ENCODE measurements at regions not wholly inside any gene's neighbourhood (a gene's known extent, or its start where the extent isn't known, plus 50 kb on each side); places are given as distances from the start of the nearest gene placed in this dataset.

GRCh38 chrY:15500536-15500935 lies 976.2 kb downstream of the NLGN4Y start:
- H3K4me1 ChIP-seq (ENCODE audit: control insufficient read depth in 3 of 3, insufficient read depth in 2 of 3, low read depth in 1 of 3, low read length in 2 of 3) = no peaks in the 10 kb centered on the region
- no peak overlapping the region for H3K27ac ChIP-seq (ENCODE audit: low read depth in 1 of 3, low read length in 2 of 3)
- H3K27me3 ChIP-seq (ENCODE audit: control insufficient read depth in 3 of 3, insufficient read depth in 3 of 3, low read length in 3 of 3) = no peaks in the 10 kb centered on the region
- 81 to 87% methylated on average over 4 of the region's 4 CpGs; no CpG with 5 or more reads in 1 of the 3 donors for WGBS, 3 donors
- H3K4me3 ChIP-seq (ENCODE audit: low read depth in 1 of 3, low read length in 3 of 3) = no peak overlapping the region
- no peaks in the 10 kb centered on the region for H3K9me3 ChIP-seq (ENCODE audit: control insufficient read depth in 2 of 2, insufficient read depth in 1 of 2, low read depth in 1 of 2, low read length in 1 of 2)
- DNase-seq (no peak), FAIRE-seq (no peak)
- no peaks in the 10 kb centered on the region for H3K36me3 ChIP-seq (ENCODE audit: control insufficient read depth in 3 of 3, insufficient read depth in 2 of 3, low read depth in 1 of 3, low read length in 3 of 3)

- no peaks in the 10 kb centered on the region for H3K27me3 ChIP-seq (ENCODE audit: control insufficient read depth in 3 of 3, insufficient read depth in 3 of 3, low read length in 3 of 3)
- no peak overlapping the region for H3K4me3 ChIP-seq (ENCODE audit: low read depth in 1 of 3, low read length in 3 of 3)
- FAIRE-seq = no peak
- H3K27ac ChIP-seq (ENCODE audit: low read depth in 1 of 3, low read length in 2 of 3) = no peak overlapping the region
- no peaks in the 10 kb centered on the region for H3K4me1 ChIP-seq (ENCODE audit: control insufficient read depth in 3 of 3, insufficient read depth in 2 of 3, low read depth in 1 of 3, low read length in 2 of 3)
- 88 to 91% methylated on average over 2 of the region's 2 CpGs; no CpG with 5 or more reads in 1 of the 3 donors for WGBS, 3 donors
- H3K9me3 ChIP-seq (ENCODE audit: control insufficient read depth in 2 of 2, insufficient read depth in 1 of 2, low read depth in 1 of 2, low read length in 1 of 2) = no peaks in the 10 kb centered on the region
- no peak for DNase-seq
- no peaks in the 10 kb centered on the region for H3K36me3 ChIP-seq (ENCODE audit: control insufficient read depth in 3 of 3, insufficient read depth in 2 of 3, low read depth in 1 of 3, low read length in 3 of 3)
Observed at GRCh38 chrY:15501181-15501580, 976.9 kb downstream of the NLGN4Y start.

GRCh38 chrY:15510288-15510687 lies 986.0 kb downstream of the NLGN4Y start:
- WGBS, 3 donors = 62 to 69% methylated on average over 2 of the region's 2 CpGs; no CpG with 5 or more reads in 1 of the 3 donors
- no peaks in the 10 kb centered on the region for H3K9me3 ChIP-seq (ENCODE audit: control insufficient read depth in 2 of 2, insufficient read depth in 1 of 2, low read depth in 1 of 2, low read length in 1 of 2)
- no peak overlapping the region for H3K27ac ChIP-seq (ENCODE audit: low read depth in 1 of 3, low read length in 2 of 3)
- no peaks in the 10 kb centered on the region for H3K27me3 ChIP-seq (ENCODE audit: control insufficient read depth in 3 of 3, insufficient read depth in 3 of 3, low read length in 3 of 3)
- DNase-seq = no peak
- no peaks in the 10 kb centered on the region for H3K4me1 ChIP-seq (ENCODE audit: control insufficient read depth in 3 of 3, insufficient read depth in 2 of 3, low read depth in 1 of 3, low read length in 2 of 3)
- no peak for FAIRE-seq
- H3K4me3 ChIP-seq (ENCODE audit: low read depth in 1 of 3, low read length in 3 of 3) = no peak overlapping the region
- no peaks in the 10 kb centered on the region for H3K36me3 ChIP-seq (ENCODE audit: control insufficient read depth in 3 of 3, insufficient read depth in 2 of 3, low read depth in 1 of 3, low read length in 3 of 3)

- Histone ChIP-seq H3K36me3 (ENCODE audit: control insufficient read depth in 3 of 3, insufficient read depth in 2 of 3, low read depth in 1 of 3, low read length in 3 of 3) (no peaks in the 10 kb centered on the region), H3K27me3 (ENCODE audit: control insufficient read depth in 3 of 3, insufficient read depth in 3 of 3, low read length in 3 of 3) (no peaks in the 10 kb centered on the region), H3K27ac (ENCODE audit: low read depth in 1 of 3, low read length in 2 of 3) (no peak overlapping the region), H3K4me1 (ENCODE audit: control insufficient read depth in 3 of 3, insufficient read depth in 2 of 3, low read depth in 1 of 3, low read length in 2 of 3) (no peaks in the 10 kb centered on the region), H3K9me3 (ENCODE audit: control insufficient read depth in 2 of 2, insufficient read depth in 1 of 2, low read depth in 1 of 2, low read length in 1 of 2) (no peaks in the 10 kb centered on the region), H3K4me3 (ENCODE audit: low read depth in 1 of 3, low read length in 3 of 3) (no peak overlapping the region)
- FAIRE-seq = no peak
- 61 to 75% methylated on average over 5 of the region's 5 CpGs; no CpG with 5 or more reads in 1 of the 3 donors for WGBS, 3 donors
- DNase-seq = no peak
Observed at GRCh38 chrY:15510984-15511650, 986.8 kb downstream of the NLGN4Y start.

GRCh38 chrY:15535131-15535530 lies 1010.8 kb downstream of the NLGN4Y start:
- no peaks in the 10 kb centered on the region for H3K27me3 ChIP-seq (ENCODE audit: control insufficient read depth in 3 of 3, insufficient read depth in 3 of 3, low read length in 3 of 3)
- no peak overlapping the region for H3K27ac ChIP-seq (ENCODE audit: low read depth in 1 of 3, low read length in 2 of 3)
- no peak overlapping the region for H3K4me3 ChIP-seq (ENCODE audit: low read depth in 1 of 3, low read length in 3 of 3)
- DNase-seq (no peak), FAIRE-seq (no peak)
- H3K9me3 ChIP-seq (ENCODE audit: control insufficient read depth in 2 of 2, insufficient read depth in 1 of 2, low read depth in 1 of 2, low read length in 1 of 2) = peaks cover 0 to 2% of the 10 kb centered on the region in 2 donors
- 74 to 90% methylated on average over 5 of the region's 5 CpGs; no CpG with 5 or more reads in 1 of the 3 donors for WGBS, 3 donors
- H3K36me3 ChIP-seq (ENCODE audit: control insufficient read depth in 3 of 3, insufficient read depth in 2 of 3, low read depth in 1 of 3, low read length in 3 of 3) = no peaks in the 10 kb centered on the region
- H3K4me1 ChIP-seq (ENCODE audit: control insufficient read depth in 3 of 3, insufficient read depth in 2 of 3, low read depth in 1 of 3, low read length in 2 of 3) = no peaks in the 10 kb centered on the region

GRCh38 chrY:15535784-15536511 lies 1011.6 kb downstream of the NLGN4Y start:
- no peak overlapping the region for H3K27ac ChIP-seq (ENCODE audit: low read depth in 1 of 3, low read length in 2 of 3)
- no peak overlapping the region for H3K4me3 ChIP-seq (ENCODE audit: low read depth in 1 of 3, low read length in 3 of 3)
- peaks cover 0 to 2% of the 10 kb centered on the region in 2 donors for H3K9me3 ChIP-seq (ENCODE audit: control insufficient read depth in 2 of 2, insufficient read depth in 1 of 2, low read depth in 1 of 2, low read length in 1 of 2)
- H3K27me3 ChIP-seq (ENCODE audit: control insufficient read depth in 3 of 3, insufficient read depth in 3 of 3, low read length in 3 of 3) = no peaks in the 10 kb centered on the region
- no peaks in the 10 kb centered on the region for H3K4me1 ChIP-seq (ENCODE audit: control insufficient read depth in 3 of 3, insufficient read depth in 2 of 3, low read depth in 1 of 3, low read length in 2 of 3)
- WGBS, 3 donors = 51 to 63% methylated on average over 3 to 4 of the region's 4 CpGs; no CpG with 5 or more reads in 1 of the 3 donors
- H3K36me3 ChIP-seq (ENCODE audit: control insufficient read depth in 3 of 3, insufficient read depth in 2 of 3, low read depth in 1 of 3, low read length in 3 of 3) = no peaks in the 10 kb centered on the region
- no peak for FAIRE-seq
- no peak for DNase-seq

- FAIRE-seq = no peak
- H3K27me3 ChIP-seq (ENCODE audit: control insufficient read depth in 3 of 3, insufficient read depth in 3 of 3, low read length in 3 of 3) = no peaks in the 10 kb centered on the region
- no peak overlapping the region for H3K4me3 ChIP-seq (ENCODE audit: low read depth in 1 of 3, low read length in 3 of 3)
- H3K4me1 ChIP-seq (ENCODE audit: control insufficient read depth in 3 of 3, insufficient read depth in 2 of 3, low read depth in 1 of 3, low read length in 2 of 3) = no peaks in the 10 kb centered on the region
- H3K36me3 ChIP-seq (ENCODE audit: control insufficient read depth in 3 of 3, insufficient read depth in 2 of 3, low read depth in 1 of 3, low read length in 3 of 3) = no peaks in the 10 kb centered on the region
- no peak for DNase-seq
- no peaks in the 10 kb centered on the region for H3K9me3 ChIP-seq (ENCODE audit: control insufficient read depth in 2 of 2, insufficient read depth in 1 of 2, low read depth in 1 of 2, low read length in 1 of 2)
- no peak overlapping the region for H3K27ac ChIP-seq (ENCODE audit: low read depth in 1 of 3, low read length in 2 of 3)
Observed at GRCh38 chrY:15540516-15540915, 1016.2 kb downstream of the NLGN4Y start.

- WGBS, 3 donors = 92 to 94% methylated on average over 1 of the region's 1 CpG; no CpG with 5 or more reads in 1 of the 3 donors
Observed at GRCh38 chrY:15546177-15546754, 1021.9 kb downstream of the NLGN4Y start.

More at GRCh38 chrY:15546177-15546754, 1021.9 kb downstream of the NLGN4Y start:
- Histone ChIP-seq H3K9me3 (ENCODE audit: control insufficient read depth in 2 of 2, insufficient read depth in 1 of 2, low read depth in 1 of 2, low read length in 1 of 2) (no peaks in the 10 kb centered on the region), H3K27ac (ENCODE audit: low read depth in 1 of 3, low read length in 2 of 3) (no peak overlapping the region), H3K4me1 (ENCODE audit: control insufficient read depth in 3 of 3, insufficient read depth in 2 of 3, low read depth in 1 of 3, low read length in 2 of 3) (no peaks in the 10 kb centered on the region), H3K4me3 (ENCODE audit: low read depth in 1 of 3, low read length in 3 of 3) (no peak overlapping the region), H3K36me3 (ENCODE audit: control insufficient read depth in 3 of 3, insufficient read depth in 2 of 3, low read depth in 1 of 3, low read length in 3 of 3) (no peaks in the 10 kb centered on the region), H3K27me3 (ENCODE audit: control insufficient read depth in 3 of 3, insufficient read depth in 3 of 3, low read length in 3 of 3) (no peaks in the 10 kb centered on the region)
- FAIRE-seq (no peak), DNase-seq (no peak)

Measured in small intestine (tissue), 7 donors.